CD4-positive, alpha-beta T cell (primary cell): ENCODE measurements at regions not wholly inside any gene's neighbourhood (a gene's known extent, or its start where the extent isn't known, plus 50 kb on each side); places are given as distances from the start of the nearest gene placed in this dataset.

Source experiments
- ATAC-seq: fragments of 200-7000 bp; cut with Tn5 transposase; one replicate; pipeline ENCODE4 v1.10.0; 2022; ENCODE audit warnings: mild to moderate bottlenecking; ENCODE audit not compliant: poor library complexity
- CTCF ChIA-PET: fragments of 350-600 bp; sonication (Branson Sonifier 250); formaldehyde crosslinking; loops from one replicate; lab custom pipeline; 2021; ENCODE audit warnings: antibody characterized with exemption, inconsistent platforms; lab: Charles Lee
- POLR2A ChIA-PET: fragments of 350-600 bp; sonication (Branson Sonifier 250); formaldehyde crosslinking; loops from one replicate; lab custom pipeline; 2021; ENCODE audit warnings: antibody characterized with exemption, inconsistent platforms; lab: Charles Lee
- DNase-seq, 14 experiments: peaks; one replicate each; pipeline ENCODE4 v3.0.0-alpha.2; 2013 to 2020; ENCODE audit warnings: mixed read lengths in 2 of 14
- H3K27ac ChIP-seq, 2 donors: one replicate each; pipeline versions ENCODE4 v1.5.1 to v1.7.0; 2013; ENCODE audit warnings: low read length in 2 of 2, low read depth in 1 of 2, mild to moderate bottlenecking in 1 of 2
- H3K27me3 ChIP-seq, 2 experiments: 1 replicate in 1 of 2; 2 replicates in 1 of 2; pipeline versions ENCODE4 v1.6.1 to v1.7.0; 2013; ENCODE audit warnings: low read length in 2 of 2, control low read depth in 1 of 2, mild to moderate bottlenecking in 1 of 2, moderate library complexity in 1 of 2; ENCODE audit not compliant: insufficient read depth in 2 of 2, control insufficient read depth in 1 of 2
- H3K36me3 ChIP-seq: one replicate; pipeline ENCODE4 v1.6.1; 2013; ENCODE audit warnings: low read length, control low read depth; ENCODE audit not compliant: insufficient read depth
- H3K4me1 ChIP-seq: one replicate; pipeline ENCODE4 v1.6.1; 2013; ENCODE audit warnings: low read length, control low read depth; ENCODE audit not compliant: insufficient read depth
- H3K4me3 ChIP-seq: one replicate; pipeline ENCODE4 v1.5.1; 2013; ENCODE audit warnings: mild to moderate bottlenecking, low read length, moderate library complexity
- H3K9me3 ChIP-seq, 2 experiments: 1 replicate in 1 of 2; 2 replicates in 1 of 2; pipeline versions ENCODE4 v1.6.1 to v1.7.0; 2013; ENCODE audit warnings: low read length in 2 of 2, mild to moderate bottlenecking in 2 of 2, control low read depth in 1 of 2, moderate library complexity in 1 of 2; ENCODE audit not compliant: control insufficient read depth in 1 of 2, insufficient read depth in 1 of 2
- H3K27ac Mint-ChIP-seq: one replicate; pipeline ENCODE4 v1.8.0; 2020; ENCODE audit warnings: mixed read lengths
- H3K27me3 Mint-ChIP-seq: one replicate; pipeline ENCODE4 v1.8.0; 2021; ENCODE audit warnings: mixed read lengths
- H3K36me3 Mint-ChIP-seq: one replicate; pipeline ENCODE4 v1.8.0; 2021; ENCODE audit warnings: low read depth, mixed read lengths
- H3K4me1 Mint-ChIP-seq: one replicate; pipeline ENCODE4 v1.8.0; 2021; ENCODE audit warnings: low read depth, mixed read lengths
- H3K4me3 Mint-ChIP-seq: one replicate; pipeline ENCODE4 v1.8.0; 2020; ENCODE audit warnings: mild to moderate bottlenecking, mixed read lengths
- H3K9me3 Mint-ChIP-seq: one replicate; pipeline ENCODE4 v1.8.0; 2020; ENCODE audit warnings: mixed read lengths
- CTCF ChIP-seq: fragments of 200-600 bp; IDR thresholded peaks from one replicate; pipeline ENCODE4 v1.8.0; 2022; ENCODE audit warnings: antibody characterized with exemption, mild to moderate bottlenecking
- intact Hi-C, 2 experiments: fragments of 100-400 bp; cut with DNase I in 1 of 2; cut with micrococcal nuclease in 1 of 2; formaldehyde crosslinking; loops; one replicate each; pipeline versions ENCODE4 v1.15.1 to v1.9.0; 2023 to 2025; cut with DNase I, micrococcal nuclease

DNA sequence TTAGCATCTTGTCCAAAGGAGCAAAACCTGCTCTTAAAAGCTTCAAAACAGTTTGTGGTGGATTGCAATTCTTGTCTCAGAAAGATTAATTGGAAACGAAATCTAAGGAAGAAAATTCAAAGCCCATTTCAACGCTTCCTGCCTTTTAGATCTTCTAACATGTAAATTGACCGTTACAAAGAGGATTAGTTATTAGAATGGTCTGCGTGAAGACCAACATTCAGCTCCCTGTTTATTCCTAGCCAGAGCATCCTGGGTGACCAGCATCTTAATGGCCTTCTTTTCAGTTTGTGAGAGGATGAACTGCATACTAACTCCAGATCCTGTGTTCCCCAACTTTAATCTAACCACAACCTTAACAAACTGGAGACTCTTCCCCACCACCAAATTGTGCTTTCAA lies 109.9 kb upstream of the SLC1A3 start:
- DNase-seq (no peak), ATAC-seq (no peak)
- no peak overlapping the region for H3K4me3 Mint-ChIP-seq
- ChIA-PET POLR2A (no interaction called here), CTCF (no interaction called here)
- no peaks in the 10 kb centered on the region for H3K4me1 Mint-ChIP-seq
- no peak overlapping the region for H3K27ac ChIP-seq
- intact Hi-C loops, result no loop called here
- no peak overlapping the region for H3K4me3 ChIP-seq
- no peaks in the 10 kb centered on the region for H3K36me3 ChIP-seq
- H3K9me3 ChIP-seq, result peaks cover 0 to 4% of the 10 kb centered on the region in 2 experiments
- no peak for TF ChIP-seq CTCF
- peaks cover 5% of the 10 kb centered on the region for H3K27me3 Mint-ChIP-seq
- H3K27ac Mint-ChIP-seq, result no peak overlapping the region
- H3K36me3 Mint-ChIP-seq, result no peaks in the 10 kb centered on the region
- no peaks in the 10 kb centered on the region for H3K9me3 Mint-ChIP-seq
- H3K27me3 ChIP-seq, result peaks cover 2 to 6% of the 10 kb centered on the region in 2 experiments
- H3K4me1 ChIP-seq, result no peaks in the 10 kb centered on the region

GRCh38 chr5:36502608-36503007 lies 103.8 kb upstream of the SLC1A3 start:
- ChIA-PET POLR2A (no interaction called here), CTCF (no interaction called here)
- TF ChIP-seq CTCF, result no peak
- Mint-ChIP-seq H3K27ac (no peak overlapping the region), H3K27me3 (no peaks in the 10 kb centered on the region), H3K4me1 (no peaks in the 10 kb centered on the region), H3K36me3 (no peaks in the 10 kb centered on the region), H3K9me3 (no peaks in the 10 kb centered on the region), H3K4me3 (no peak overlapping the region)
- Histone ChIP-seq H3K27me3 (no peaks in the 10 kb centered on the region), H3K4me3 (no peak overlapping the region), H3K36me3 (no peaks in the 10 kb centered on the region), H3K4me1 (no peaks in the 10 kb centered on the region), H3K9me3 (peaks cover 0 to 4% of the 10 kb centered on the region in 2 experiments), H3K27ac (no peak overlapping the region)
- intact Hi-C loops, result loop anchor here in 1 of 2 experiments (10.0 kb wide), 1 partner anchor 288 kb away; no protein-coding TSS in a partner anchor
- ATAC-seq, result no peak
- DNase-seq, result no peak

DNA sequence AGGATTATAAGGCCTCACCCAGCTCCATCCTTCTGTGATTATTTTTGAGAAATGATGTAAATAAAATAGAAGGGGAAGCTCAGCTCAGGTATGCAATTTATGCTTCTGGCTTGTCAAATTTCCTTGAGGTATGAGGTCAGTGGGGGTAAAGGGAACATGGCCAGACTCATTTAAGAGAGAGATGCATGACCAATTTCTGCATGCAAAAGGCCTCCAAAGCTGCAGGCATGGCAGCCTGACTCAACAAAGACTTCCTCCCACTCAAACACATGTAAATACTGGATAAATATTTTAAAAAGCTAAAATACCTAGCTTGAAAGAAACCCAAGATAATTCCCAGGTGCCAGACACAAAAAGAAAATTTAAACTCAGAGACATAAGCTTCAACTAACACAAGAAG lies 101.4 kb upstream of the SLC1A3 start:
- POLR2A ChIA-PET, result interaction anchor here (0.6 kb wide), 1 partner anchor 245 kb away, joined by 3 read pairs; no protein-coding TSS in a partner anchor
- no peaks in the 10 kb centered on the region for H3K9me3 Mint-ChIP-seq
- H3K9me3 ChIP-seq, result peaks cover 0 to 3% of the 10 kb centered on the region in 2 experiments
- no peak for TF ChIP-seq CTCF
- no peak overlapping the region for H3K4me3 ChIP-seq
- ATAC-seq (no peak), DNase-seq (no peak)
- CTCF ChIA-PET, result interaction anchor here (1.5 kb wide), 1 partner anchor 426 kb away, joined by 4 read pairs; no protein-coding TSS in a partner anchor
- H3K36me3 Mint-ChIP-seq, result no peaks in the 10 kb centered on the region
- peaks cover 6% of the 10 kb centered on the region for H3K27me3 Mint-ChIP-seq
- intact Hi-C loops, result loop anchor here (5.0 to 10.0 kb wide), 5 partner anchors 88 to 423 kb away; no protein-coding TSS in a partner anchor
- no peak overlapping the region for H3K4me3 Mint-ChIP-seq
- no peaks in the 10 kb centered on the region for H3K4me1 Mint-ChIP-seq
- H3K4me1 ChIP-seq, result no peaks in the 10 kb centered on the region
- no peak overlapping the region for H3K27ac ChIP-seq
- H3K36me3 ChIP-seq, result no peaks in the 10 kb centered on the region
- no peaks in the 10 kb centered on the region for H3K27me3 ChIP-seq
- H3K27ac Mint-ChIP-seq, result no peak overlapping the region
